SK-N-SH treated with all-trans-retinoic acid at 6 μM for 48 hours (cell line): ENCODE measurements at regions not wholly inside any gene's neighbourhood (a gene's known extent, or its start where the extent isn't known, plus 50 kb on each side); places are given as distances from the start of the nearest gene placed in this dataset.

ENCODE experiments used
- ARNTL ChIP-seq: fragments of 450-650 bp; formaldehyde crosslinking; IDR thresholded peaks from 2 replicates; pipeline ENCODE4 v1.5.0; 2020; ENCODE audit warnings: low read depth, mild to moderate bottlenecking, moderate library complexity, borderline replicate concordance
- CREB5 ChIP-seq: fragments of 250-450 bp; sonication (Bioruptor Pico); IDR thresholded peaks from 2 replicates; pipeline ENCODE4 v1.5.1; 2020; ENCODE audit warnings: low read depth, mild to moderate bottlenecking, moderate library complexity
- GLIS3 ChIP-seq: fragments of 250-450 bp; sonication (Bioruptor Pico); IDR thresholded peaks from 2 replicates; pipeline ENCODE4 v1.5.0; 2020; ENCODE audit warnings: mild to moderate bottlenecking, moderate library complexity
- PPARA ChIP-seq: fragments of 250-450 bp; sonication (Bioruptor Pico); IDR thresholded peaks from 2 replicates; pipeline ENCODE4 v1.5.0; 2020; ENCODE audit warnings: mild to moderate bottlenecking, borderline replicate concordance
- RARB ChIP-seq: fragments of 250-450 bp; sonication (Bioruptor Pico); IDR thresholded peaks from 2 replicates; pipeline ENCODE4 v1.8.0; 2021; ENCODE audit warnings: mild to moderate bottlenecking, moderate library complexity
- TCF4 ChIP-seq: fragments of 250-450 bp; sonication (Bioruptor Pico); IDR thresholded peaks from 2 replicates; pipeline ENCODE4 v1.8.0; 2021; ENCODE audit warnings: mild to moderate bottlenecking, moderate library complexity, borderline replicate concordance
- TOX ChIP-seq: fragments of 250-450 bp; sonication (Bioruptor Pico); IDR thresholded peaks from 2 replicates; pipeline ENCODE4 v1.8.0; 2021; ENCODE audit warnings: mild to moderate bottlenecking, moderate library complexity, borderline replicate concordance
- ZC3H10 ChIP-seq: fragments of 250-450 bp; sonication (Bioruptor Pico); IDR thresholded peaks from 2 replicates; pipeline ENCODE4 v1.5.1; 2021; ENCODE audit warnings: mild to moderate bottlenecking, moderate library complexity
- ZFP3 ChIP-seq: fragments of 250-450 bp; sonication (Bioruptor Pico); IDR thresholded peaks from 2 replicates; pipeline ENCODE4 v1.5.0; 2020; ENCODE audit warnings: mild to moderate bottlenecking, moderate library complexity
- ZFP30 ChIP-seq: fragments of 450-650 bp; formaldehyde crosslinking; IDR thresholded peaks from 2 replicates; pipeline ENCODE4 v1.5.0; 2022; ENCODE audit warnings: mild to moderate bottlenecking, moderate library complexity
- ZNF565 ChIP-seq: fragments of 450-650 bp; formaldehyde crosslinking; conservative IDR thresholded peaks from 2 replicates; pipeline ENCODE4 v1.5.0; 2020; ENCODE audit warnings: low read depth, mild to moderate bottlenecking, moderate library complexity
- ZNF70 ChIP-seq: fragments of 450-650 bp; formaldehyde crosslinking; IDR thresholded peaks from 2 replicates; pipeline ENCODE4 v1.5.0; 2020; ENCODE audit warnings: mild to moderate bottlenecking, moderate library complexity

- TF ChIP-seq ZC3H10 (no peak), ZNF70 (CRISPR knock-in tag) (no peak), CREB5 (CRISPR knock-in tag) (no peak), ARNTL (CRISPR knock-in tag) (no peak), ZNF565 (CRISPR knock-in tag) (no peak), PPARA (CRISPR knock-in tag) (no peak), ZFP3 (CRISPR knock-in tag) (no peak), ZFP30 (CRISPR knock-in tag) (no peak), GLIS3 (CRISPR knock-in tag) (no peak), TCF4 (no peak), RARB (CRISPR knock-in tag) (no peak), TOX (CRISPR knock-in tag) (no peak)
Observed at GRCh38 chr2:67320861-67321587, 76.1 kb upstream of the ETAA1 start.
